Esophagus squamous epithelium (tissue), 4 donors: ENCODE measurements at regions not wholly inside any gene's neighbourhood (a gene's known extent, or its start where the extent isn't known, plus 50 kb on each side); places are given as distances from the start of the nearest gene placed in this dataset.

Experiments
- CTCF ChIP-seq, 6 experiments: fragments of 450-650 bp in 4 of 6; fragments of 200-600 bp in 2 of 6; sonication (generic) in 2 of 6; IDR thresholded peaks; one replicate each; pipeline ENCODE4 v1.5.1; 2016 to 2019; ENCODE audit warnings: antibody characterized with exemption in 6 of 6, mild to moderate bottlenecking in 4 of 6, moderate library complexity in 4 of 6
- POLR2A ChIP-seq, 4 donors: fragments of 450-650 bp; IDR thresholded peaks; one replicate each; pipeline ENCODE4 v1.6.1; 2017; ENCODE audit warnings: antibody characterized with exemption in 4 of 4, mild to moderate bottlenecking in 4 of 4, moderate library complexity in 3 of 4

DNA sequence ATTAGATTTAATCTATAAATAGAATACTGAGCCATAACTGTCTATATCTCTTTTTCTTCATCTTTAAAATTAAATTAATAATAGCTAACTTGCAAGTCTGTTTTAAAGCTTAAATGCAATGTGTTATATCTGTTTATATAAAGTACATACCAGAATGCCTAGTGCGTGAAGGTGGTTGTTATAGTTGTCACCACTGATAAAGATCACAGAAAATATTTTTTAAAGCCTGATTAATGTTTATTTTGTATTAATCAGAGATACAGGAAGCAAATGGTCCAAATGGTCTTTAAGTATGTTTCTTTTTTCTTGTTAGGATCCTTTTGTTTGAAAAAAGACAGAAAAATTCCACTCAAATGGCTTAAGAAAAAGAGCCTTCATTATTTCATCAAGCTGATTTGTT lies 560.6 kb downstream of the CPS1 start:
- TF ChIP-seq CTCF (IDR thresholded peaks at IDR 0.05) (no peak), POLR2A (IDR thresholded peaks at IDR 0.05) (no peak)
